DOHH2 (cell line): ENCODE measurements at regions not wholly inside any gene's neighbourhood (a gene's known extent, or its start where the extent isn't known, plus 50 kb on each side); places are given as distances from the start of the nearest gene placed in this dataset.

Experiments
- CTCF ChIP-seq: fragments of 200-600 bp; sonication (generic); IDR thresholded peaks from one replicate; pipeline ENCODE4 v1.5.1; 2014; ENCODE audit warnings: antibody characterized with exemption, mild to moderate bottlenecking, low read depth, low read length; ENCODE audit not compliant: poor library complexity, severe bottlenecking
- EZH2phosphoT487 ChIP-seq: fragments of 200-600 bp; sonication (generic); IDR thresholded peaks from 2 replicates; pipeline ENCODE4 v1.6.1; 2017; ENCODE audit warnings: borderline replicate concordance, mild to moderate bottlenecking, antibody characterized with exemption, low read length, moderate library complexity, mixed read lengths

GRCh38 chr7:25775570-25775969 is 376.4 kb upstream of the NFE2L3 start:
- TF ChIP-seq CTCF (no peak), EZH2phosphoT487 (no peak)
